ENCODE measurements at regions not wholly inside any gene's neighbourhood (a gene's known extent, or its start where the extent isn't known, plus 50 kb on each side); places are given as distances from the start of the nearest gene placed in this dataset.

DNA sequence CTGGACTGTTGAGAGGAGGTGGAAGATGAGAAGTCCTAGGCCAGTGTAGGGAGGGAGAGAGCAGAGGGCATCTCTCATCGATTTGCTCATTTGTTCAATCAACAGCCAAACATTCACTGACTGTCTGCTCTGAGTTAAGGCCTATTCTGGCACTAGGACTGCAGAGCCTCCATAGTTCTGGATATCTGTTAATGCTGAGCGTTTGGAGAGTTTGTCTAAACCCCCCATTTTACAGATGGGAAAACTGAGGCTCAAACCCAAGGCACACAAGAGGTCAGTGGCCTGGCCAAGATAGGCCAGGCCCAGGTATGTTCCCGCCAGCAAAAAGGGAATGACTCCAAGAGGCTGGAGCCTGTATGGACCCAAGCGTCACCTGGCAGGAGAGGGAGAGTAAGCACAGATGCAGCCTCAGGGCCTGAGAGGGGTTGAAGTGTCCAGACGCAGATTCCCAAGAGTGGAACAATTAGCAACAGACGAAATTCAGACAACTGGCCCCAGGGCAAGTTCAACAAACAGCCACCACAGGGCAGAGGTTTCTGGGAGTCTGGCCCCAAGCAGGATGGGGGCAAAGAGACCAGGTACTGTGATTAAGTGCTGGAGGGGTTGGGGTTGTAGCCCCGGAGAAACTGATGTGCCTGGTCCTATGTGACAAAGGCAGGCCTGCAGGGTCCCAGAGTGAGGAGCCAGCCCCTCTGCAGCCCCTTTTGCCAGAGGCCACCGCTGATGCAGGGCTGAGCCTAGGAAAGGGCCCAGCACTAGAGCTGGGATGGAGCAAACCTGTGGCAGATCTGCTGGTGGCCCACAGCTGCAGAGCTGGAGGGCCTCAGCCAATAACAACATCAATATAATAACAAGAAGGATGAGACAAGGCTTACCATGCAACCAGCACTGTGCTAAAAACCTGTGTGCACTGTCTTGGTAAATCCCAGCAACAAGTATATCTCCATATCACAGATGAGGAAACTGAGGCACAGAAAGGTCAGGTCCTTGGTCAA, 245.1 kb upstream of the TLE3 start:
- no peak for DNase-seq

DNA sequence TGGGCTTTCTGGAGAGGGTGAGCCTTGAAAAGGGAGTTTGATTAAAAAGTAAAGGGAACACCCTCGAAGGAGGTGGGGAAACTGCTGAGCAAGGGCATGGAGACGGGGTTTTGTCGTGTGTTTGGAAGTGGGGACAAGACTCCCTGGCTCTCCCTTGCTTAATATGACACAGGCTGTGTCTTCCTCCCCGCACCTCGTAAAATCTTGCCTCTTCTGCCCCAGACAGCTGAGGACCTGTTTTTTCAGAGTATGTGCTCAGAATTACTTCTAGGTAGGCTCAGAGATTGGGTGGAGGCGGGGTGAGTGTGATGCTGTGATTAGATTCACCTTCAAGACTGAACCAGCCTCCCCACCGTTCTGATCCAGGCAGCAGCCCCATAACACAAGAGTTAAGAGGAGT, 244.4 kb upstream of the TLE3 start:
- DNase-seq, result no peak

DNA sequence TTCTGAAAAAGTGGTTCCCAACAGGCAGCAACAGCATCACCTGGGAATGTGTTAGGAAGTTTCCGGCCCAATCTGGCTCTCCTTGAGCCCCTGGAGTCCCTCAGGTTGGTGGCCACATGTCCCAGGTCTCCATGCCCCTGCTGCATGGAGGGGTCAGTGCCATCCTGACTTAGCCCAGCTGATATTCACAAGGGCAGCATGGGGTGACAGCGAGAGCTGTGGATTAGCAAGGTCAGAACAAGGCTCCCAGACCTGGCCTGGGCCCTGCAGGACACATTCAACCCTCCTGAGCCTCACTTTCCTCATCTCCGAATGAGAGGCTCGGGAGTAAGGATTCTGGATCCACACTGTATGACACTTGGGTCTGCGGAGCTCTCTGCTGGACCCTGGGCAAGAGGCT, 243.8 kb upstream of the TLE3 start:
- DNase-seq, result no peak

DNA sequence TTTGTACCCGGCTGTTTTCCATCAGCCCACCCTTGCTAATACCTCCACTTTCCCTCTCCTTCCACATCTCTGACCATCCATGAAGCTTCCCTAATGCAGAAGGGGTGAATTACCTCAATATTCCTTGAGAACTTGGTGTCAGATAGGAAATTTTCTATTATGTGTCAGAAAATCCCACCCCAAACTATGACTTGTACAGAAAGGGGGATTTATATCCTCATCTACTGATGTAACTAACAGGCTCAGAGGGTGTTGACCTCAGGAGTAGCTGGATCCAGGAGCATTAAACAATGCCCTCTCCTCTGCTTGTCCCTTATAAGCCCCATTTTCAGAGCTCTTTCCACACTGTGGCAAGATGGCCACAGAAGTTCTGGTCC, 242.8 kb upstream of the TLE3 start:
- no peak for DNase-seq

DNA sequence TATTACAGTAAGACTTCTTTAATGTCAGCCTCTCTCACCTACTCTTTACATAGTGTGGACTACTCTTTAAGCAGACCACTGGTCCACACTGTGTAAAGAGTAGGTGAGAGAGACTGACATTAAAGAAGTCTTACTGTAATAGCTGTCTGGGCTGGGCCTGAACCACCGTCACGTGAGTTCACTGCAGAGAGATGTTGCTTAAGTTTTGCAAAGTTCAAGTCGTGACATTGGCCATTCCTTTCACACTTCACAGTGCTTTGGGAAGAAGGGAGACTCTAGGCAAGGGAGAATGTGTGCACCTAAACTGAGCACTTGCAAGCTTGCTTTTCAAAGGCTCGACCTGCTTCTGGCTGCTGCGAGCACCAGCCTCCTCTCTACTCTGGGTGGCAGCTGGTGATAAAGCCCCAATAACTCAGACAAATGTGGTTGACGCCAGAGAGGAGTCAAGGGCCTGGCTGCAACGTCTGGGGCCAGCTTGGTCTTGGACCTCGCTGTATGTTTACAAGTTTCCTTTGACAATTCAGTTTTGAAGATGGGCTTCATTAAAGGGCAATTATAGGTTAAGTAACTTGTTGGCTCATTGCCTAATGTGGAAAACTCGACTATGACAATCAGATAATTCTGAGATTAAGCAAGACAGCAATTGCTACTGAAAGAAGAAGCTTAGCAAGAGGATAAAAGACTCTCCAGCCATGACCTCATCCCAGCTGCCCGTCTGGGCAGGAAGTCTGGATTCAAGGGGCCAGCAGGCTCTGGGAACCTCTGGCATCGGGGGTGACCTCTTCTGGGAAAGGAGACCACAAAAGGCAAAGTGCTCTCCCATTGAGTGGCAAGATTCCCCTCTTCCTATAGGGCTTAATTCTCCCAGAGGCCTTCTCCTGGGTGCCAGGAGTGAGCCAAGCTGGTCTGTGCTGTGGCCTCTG, 242.1 kb upstream of the TLE3 start:
- no peak for DNase-seq

DNA sequence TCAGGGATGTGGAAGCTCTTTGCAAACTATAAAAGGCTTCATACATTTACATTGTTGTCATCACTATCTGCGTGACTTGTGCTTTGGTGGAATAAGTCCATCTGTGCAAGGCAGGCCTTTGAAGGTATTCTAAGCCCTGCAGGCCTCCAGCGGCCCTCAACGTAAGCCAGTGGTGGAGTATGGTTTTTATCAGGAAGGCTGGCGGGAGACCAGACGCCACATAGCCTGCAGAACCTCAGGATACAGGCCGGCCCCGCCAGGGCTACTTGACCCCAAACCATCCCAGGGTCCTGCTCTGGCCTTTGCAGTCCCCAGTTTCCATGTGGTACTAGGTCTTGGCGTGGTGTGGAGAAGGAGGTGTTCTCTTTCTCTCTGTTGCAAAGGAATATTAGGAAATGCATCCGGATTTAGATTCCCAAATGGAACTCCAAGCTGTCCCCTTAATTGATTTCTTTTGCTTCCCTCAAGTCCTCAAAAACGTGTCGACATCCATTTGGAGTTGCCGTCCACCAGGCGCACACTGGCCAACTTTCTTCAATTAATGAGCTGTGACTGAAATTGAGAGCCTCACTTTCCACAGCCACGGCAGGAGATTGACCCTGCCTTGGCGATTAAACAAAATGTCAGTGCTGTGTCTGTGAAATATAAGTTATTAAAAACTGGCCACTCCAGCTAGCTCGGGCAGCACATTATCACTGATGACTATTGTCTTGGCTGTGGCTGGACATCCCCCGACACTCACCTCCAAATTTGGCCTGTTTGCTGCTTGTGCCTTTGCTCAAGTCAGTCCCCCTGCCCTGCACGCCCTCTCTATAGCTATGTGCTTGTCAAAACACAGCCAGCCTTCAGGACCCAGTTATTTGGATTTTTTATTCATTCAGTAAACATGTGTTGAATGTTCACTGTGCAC, 239.8 kb upstream of the TLE3 start:
- no peak for DNase-seq

DNA sequence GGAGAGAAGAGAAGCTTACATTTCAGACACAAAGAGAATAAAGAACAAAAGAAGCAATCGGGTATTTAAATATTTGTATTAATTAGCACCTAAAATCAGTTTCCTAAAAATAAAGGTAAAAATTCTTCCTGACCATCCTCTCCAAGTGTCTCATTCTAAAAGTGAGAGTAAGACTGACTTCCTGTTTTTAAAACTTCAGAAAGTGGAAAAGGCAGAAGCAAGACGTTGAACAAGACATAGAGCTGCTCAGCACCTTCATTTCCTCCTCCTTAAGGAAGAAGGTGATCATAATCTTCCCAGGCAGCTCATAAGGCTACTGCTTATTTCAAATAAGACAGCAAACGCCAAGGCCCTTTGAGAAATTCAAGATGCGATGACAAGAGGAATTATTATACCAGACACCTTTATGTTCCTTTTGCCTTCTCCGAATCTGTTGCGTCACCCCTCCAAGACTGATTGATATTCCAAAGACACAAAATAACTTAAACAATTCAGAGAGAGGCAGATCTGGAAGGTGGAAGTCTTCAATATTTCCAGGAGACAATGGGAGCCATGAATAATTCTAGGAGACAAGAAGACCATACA, 238.8 kb upstream of the TLE3 start:
- DNase-seq, result no peak

DNA sequence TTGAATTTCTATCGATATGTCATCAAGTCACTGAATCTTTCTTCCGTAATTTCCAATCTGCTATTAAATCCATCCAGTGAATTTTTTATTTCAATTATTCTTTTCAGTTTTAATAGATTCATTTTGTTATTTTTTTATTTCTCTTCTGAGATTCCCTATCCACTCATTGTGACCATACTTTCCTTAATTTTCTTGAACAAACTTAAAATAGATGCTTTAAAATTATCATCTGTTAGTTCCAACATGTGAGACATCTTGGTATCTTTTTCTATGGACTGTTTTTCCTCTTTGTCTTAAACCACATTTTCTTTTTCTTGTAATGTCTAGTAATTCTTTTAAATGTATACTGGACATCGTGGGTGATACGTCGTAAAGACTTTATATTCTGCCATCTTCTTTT, 236.6 kb upstream of the TLE3 start:
- DNase-seq, result no peak

DNA sequence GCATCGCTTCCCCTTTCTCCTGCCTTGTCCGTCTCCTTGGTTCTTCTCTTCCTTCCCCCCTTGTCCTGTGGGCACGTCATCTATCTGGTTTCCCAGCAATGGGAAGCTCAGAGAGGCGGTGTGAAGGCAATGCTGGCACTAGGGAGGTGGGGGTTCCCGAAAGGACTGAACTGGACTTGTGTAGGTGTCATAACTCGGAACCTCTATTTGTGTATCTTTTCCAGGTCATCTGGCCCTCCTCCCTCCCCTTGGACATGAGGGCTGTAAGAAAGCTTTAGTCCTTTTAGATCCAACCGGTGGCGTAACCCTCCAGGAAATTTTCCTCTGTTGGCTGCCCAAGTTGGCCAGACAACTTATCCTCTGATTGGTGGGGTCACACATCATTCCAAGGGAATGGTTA, 231.5 kb upstream of the TLE3 start:
- no peak for DNase-seq

DNA sequence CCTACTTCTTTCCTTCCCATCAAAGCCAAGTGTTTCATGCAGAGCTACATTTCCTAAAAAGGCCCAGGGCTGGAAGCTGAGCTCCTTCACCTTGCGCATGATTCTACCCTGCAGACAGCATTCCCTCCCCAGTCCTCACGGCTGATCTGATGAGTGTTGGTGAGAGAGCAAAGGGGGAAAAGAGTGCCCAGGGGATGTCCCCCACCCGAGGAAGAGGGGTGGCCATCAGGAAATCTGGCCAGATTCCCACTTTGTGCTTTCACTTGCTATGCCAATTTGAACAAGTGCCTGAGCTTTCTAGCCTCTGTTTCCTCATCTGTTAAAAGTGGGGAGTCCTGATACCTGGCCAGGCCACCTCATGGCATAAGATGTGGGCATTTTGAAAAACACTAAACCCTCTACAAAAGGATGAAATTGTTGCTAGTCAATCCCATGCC, 231.0 kb upstream of the TLE3 start:
- DNase-seq, result no peak

DNA sequence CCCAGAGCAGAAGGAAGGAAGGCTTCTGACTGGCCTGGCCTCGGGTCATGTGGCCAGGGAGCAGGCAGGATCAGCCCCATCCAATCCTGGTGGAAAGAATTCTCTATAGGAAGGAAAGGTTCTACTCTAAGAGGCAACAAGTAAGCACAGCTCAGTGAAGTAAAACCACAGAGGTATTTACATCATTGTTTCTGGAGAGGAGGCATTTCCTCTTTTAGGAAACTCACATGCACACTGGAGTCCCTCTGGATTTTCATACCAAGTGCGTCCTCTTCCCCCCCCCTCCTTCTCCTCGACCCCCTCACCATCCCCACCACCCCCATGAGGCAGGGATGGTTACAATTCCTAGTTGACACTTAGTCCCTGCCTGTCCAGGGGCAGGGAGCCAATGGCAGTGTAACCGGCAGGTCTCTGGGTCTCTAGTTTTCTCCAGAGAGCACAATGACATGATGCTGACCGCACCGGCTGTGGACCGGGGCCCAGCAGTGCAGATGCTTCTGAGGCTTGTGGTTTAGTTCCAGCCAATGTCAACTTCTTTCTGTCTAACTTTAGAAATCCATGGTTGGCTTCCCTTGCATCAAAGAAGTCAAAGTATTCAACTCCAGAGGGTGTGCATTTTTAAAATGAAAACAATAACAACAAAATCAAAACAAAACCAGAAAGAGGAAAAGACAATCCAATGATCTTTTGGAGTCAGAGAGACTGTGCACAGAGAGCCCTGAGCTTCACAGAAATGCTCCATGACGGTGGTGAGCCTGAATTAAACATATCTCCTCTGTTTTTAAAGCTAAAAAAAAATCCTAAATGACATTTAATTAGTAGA, 230.3 kb upstream of the TLE3 start:
- DNase-seq, result no peak

DNA sequence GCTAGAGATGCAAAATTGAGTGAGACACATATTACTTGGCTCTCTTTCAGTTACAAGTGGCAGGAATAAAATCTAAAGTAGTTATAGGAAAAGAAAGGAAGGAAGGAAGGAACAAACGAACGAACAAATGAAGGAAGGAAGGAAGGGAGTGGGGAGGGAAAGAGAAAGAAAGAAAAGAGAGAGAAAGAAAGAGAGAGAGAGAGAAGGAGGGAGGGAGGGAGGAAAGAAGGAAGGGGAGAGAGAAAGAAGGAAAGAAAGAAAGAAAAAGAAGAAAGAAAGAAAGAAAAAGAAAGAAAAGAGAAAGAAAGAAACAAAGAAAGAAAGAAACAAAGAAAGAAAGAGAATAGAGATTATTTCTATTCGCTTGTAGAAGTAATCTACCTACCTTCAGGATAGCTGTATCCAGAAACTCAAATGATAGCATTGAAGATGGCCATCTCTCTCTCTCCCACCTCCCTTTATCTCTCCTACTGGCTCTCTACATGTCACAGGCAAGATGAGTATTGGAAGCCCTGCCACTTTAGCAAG, 229.7 kb upstream of the TLE3 start:
- no peak for DNase-seq

DNA sequence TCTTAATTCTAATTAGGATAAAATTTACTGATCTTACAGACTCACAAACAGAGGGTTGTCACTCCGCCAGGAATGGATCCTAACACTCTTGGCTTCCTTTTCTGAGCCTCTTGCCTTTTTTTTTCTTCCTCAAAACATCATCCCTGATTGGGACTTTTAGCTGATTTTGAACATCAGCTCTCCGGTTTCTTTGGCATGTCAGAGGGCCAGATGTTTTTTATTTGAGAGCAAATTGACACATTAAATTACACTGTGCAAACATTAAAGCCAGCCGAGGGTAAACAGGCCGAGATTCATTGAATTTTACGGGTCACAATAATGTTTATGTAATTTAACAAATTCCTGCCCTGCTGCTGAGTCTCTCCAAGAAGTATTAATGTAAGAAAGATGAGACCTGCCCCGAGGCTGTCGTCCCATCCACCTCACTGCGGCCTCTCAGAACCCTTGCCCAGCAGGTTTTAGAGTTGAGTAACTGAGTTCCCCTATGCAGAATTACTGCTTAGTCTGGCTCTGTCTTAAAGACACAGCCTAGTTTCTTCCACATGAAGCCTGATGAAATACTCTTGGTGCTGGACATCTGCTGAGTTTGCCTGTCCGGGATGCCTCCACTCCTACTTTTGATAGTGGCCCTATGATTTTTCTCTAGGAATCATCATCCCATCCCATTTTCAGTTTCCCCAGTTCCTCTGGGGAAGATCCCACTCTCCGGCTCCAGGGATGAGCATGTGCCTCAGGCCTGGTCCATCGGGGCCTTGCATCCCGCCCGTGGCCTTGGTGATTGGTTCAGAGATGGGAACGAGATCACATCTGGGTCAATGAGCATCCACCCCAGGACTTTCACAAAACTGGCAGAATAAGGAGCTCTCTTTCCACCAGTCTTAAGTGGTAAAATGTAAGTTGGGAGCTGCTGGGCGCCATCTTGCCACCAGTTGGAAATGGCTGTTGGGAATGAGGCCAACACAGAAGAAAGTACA, 226.6 kb upstream of the TLE3 start:
- no peak for DNase-seq

DNA sequence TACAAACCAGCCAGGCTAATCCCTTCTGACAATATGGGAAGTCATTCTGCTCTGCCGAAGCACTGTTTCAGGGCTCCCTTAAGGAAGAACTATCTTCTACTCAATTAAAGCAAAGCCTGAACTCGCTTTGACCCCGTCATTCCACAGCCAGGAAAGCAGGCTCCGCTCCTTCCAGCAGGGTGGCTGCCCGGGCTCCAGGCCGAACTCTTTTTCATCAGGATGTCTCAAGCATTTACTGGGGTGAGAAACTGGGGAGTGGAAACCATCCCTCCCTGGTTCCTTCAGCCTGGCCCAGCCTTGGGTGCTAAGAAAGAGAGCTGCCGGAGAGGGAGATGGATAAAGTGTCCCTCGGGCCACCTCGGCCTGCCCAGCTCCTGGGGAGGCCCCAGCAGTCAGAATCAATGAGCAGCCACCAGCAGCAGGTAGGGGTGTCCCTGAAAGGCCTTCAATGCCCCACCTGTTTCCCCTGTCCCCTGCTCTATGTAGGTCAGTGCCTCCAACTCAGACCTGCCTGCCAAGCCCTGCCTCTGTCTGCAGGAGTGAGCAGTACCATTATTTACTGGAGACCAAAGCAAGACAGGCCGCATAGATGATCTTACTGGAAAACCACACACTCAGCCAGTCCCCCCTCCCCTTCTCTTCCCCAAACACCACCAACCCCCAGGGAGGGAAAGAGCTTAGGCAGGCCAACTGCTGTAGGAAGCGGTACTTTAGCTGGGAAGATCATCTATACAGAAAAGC, 225.6 kb upstream of the TLE3 start:
- no peak for DNase-seq

DNA sequence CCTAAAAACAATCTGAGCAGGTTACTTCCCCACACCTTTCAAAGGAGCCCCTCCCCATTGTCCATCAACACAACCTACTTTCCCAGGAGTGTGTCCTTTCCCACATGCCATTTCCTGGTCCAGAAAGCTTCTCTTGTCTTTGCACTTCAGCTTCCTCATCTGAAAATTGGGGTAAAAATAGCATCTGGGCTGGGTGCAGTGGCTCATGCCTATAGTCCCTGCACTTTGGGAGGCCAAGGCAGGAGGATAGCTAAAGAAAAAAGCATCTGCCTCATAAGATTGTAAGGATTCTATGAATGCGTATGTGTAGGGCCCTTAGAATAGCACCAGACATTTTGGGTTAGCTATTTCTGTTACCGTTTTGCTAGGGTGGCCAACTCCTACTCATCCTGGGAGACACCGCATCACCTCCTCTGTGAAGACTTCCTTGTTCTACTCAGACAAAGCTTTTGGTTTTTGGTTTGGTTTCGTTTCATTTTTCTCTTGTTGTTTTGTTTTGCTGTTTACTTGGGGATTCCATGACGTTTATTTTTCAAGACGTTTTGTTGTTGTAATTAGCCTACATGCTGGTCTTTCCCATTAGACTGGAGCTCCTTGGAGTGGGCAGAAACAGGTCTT, 224.4 kb upstream of the TLE3 start:
- no peak for DNase-seq

DNA sequence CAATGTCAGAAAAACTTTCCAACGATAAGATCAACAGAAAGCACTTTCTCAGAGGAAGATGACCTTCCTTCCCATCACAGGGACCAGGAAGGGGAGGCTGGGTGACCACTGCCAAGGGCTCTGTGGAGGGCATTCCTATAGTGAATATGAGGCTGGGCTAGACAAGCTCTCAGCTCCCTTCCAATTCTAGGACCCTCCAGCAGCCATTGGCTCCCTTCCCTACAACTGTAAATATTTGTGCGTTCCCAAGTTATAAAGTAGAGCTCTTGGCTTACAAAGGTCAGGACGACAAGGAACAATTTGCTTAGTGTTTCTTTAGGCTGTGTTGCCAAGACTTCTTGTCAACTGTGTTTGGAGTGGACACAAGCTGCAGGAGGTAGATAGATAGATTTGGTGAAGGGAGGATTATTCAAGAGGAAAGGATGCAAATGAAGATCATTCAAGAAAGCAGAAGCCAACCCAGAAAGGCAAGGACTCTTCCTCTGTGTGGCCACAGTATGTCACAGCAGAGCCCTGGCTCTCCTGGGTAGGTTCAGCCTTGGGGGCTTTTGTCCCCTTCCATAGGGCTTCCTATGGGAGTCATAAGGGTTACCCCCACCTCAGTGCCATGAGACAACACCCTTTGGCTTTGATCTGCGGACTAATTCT, 223.6 kb upstream of the TLE3 start:
- DNase-seq, result no peak

DNA sequence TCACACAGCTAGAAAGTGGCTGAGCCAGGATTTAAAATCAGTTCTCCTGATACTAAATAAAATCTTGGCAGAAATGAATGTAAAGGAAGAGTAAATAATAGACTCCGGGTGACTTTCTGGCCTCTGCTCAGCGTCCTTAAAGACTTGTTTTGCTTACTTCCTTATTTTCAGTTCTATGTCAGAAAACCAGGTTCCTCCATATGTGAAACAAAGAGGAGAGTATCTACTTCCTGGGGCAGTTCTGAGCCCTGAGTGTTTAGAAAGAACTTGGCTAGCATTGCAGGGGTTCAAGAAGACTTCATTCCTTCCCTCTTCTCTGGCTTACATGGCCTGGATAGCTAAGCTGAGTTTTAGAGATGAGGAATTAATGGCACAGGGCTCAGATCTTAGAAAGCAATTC, 222.8 kb upstream of the TLE3 start:
- no peak for DNase-seq

DNA sequence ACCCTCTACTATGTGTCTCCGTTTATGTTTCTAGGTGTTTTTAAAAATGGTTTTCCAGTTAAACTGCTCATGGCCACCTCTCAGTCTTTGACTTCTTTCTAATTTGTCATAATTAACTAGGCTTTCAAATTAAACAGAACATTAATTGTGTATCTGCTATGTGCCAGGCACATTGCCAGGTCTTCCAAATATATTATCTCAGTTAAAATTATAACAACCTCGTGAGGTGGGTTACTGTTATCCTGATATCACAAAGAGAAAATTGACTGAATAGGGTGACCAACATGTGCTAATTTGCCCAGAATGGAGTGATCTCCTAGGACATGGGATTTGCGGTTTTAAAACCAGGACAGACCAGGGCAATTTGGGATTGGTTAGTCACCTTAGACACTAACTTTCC, 222.4 kb upstream of the TLE3 start:
- DNase-seq, result no peak

All from T-helper 9 cell (primary cell).